T-helper 22 cell (primary cell): ENCODE measurements at regions not wholly inside any gene's neighbourhood (a gene's known extent, or its start where the extent isn't known, plus 50 kb on each side); places are given as distances from the start of the nearest gene placed in this dataset.

ENCODE experiments used
- DNase-seq: peaks from one replicate; pipeline ENCODE4 v3.0.0-alpha.2; 2020; ENCODE audit warnings: low read depth

DNA sequence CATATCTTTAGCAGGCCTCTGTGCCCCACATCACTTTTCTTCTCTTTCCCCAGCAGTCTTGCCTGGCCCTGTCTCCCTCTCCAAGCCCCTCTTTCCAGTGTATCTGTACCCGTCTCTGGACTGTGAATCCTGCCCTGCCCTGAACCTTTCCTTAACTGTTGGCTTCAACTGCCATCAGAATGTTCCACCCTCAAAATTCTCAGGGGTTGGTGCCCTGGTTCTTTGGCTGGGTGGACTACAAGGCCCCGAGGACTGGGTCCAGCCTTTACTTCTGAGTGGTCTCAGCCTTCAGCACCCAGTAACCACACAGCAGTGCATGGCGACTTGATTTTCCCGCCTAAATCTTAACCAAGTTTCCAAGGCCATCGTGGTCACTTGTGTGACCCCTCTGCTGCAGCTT, 333.5 kb upstream of the RGMA start:
- DNase-seq: no peak

DNA sequence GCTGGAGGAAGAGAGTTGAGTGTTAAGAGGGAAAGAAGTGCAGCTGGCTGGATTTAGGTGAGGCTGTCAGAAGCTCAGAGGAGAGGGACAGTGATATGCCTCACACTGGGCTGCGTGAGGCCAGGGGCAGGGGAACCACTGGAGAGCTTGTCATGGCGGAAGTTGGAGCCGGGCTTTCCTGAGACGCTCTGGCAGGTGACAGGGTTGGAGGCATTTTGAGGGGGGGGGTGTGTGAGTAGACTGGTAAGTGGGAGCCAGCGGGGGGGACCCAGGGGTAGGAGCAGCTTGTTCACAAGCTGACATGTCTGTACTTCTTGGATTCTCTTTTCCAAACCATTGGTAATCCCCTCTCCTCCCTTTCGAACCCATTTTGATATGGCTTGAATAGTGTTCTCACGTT, 331.5 kb upstream of the RGMA start:
- DNase-seq: no peak

DNA sequence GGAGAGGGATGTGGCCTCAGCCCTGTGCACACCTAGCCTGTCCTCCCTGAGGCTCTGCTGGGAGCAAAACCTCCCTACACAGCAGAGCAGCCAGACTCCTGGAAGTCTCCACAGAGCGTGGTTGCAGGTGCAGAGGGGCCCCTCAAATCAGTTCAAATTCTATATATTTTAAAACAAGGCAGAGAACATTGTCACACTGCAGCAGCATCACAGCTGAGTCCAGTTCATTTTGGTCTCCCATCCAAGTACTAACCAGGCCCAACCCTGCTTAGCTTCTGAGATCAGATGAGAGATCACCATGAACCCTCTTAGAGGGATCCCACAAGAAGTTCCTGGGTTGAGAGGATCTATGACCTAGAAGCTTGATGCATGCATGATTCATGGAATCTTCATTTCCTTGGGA, 331.0 kb upstream of the RGMA start:
- DNase-seq: no peak

DNA sequence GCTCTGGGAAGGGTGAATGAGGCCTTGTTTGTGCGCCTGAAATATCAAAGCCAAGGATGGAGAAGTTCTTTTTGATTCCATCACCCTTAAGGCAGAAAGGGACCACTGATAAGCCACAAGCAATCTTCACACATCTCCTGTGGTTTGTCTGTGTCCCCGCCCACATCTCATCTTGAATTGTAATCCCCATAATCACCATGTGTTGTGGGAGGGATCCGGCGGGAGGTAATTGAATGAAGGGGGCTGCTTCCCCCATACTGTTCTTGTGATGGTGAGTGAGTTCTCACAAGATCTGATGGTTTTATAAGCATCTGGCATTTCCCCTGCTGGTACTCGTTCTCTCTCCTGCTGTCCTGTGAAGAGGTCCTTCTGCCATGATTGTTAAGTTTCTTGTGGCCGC, 329.6 kb upstream of the RGMA start:
- DNase-seq: no peak

DNA sequence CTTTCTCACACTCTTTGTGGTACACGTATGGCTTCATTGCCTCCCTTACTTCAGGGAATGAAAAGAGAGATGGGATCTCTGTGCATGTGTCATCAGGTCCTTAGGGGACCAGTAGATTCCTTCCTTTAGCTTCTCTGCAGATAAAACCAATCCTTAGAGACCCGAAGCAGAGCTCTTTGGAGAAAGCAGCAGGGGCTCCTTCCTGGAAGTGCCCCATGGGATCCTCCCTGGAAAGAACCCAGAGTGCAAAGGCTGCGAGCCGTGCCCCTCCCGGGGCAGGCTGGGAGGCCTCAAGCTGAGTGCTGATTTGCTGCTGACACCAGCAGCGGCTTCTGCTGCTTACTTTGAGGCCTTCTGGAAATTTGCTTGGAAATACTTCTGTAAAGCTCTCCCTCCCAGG, 328.6 kb upstream of the RGMA start:
- DNase-seq: no peak

DNA sequence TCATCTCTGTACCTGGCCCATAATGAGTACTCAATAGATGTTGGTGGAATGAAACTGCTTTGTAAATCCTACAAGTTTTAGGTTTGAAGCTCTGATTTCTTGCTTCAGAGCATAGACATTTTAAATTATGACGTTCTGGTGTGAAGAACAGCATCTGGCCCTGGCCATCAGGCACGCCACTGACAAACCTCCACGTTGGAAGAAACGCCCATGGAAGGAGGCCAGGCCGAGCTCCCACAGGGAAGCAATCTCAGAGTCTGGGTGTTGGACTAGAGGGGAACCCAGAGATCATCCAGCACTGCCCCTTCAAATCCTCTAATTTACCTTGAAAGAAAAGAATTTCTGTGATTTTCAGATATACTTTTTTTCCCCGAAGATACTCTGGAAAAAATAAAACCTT, 328.1 kb upstream of the RGMA start:
- no peak for DNase-seq

DNA sequence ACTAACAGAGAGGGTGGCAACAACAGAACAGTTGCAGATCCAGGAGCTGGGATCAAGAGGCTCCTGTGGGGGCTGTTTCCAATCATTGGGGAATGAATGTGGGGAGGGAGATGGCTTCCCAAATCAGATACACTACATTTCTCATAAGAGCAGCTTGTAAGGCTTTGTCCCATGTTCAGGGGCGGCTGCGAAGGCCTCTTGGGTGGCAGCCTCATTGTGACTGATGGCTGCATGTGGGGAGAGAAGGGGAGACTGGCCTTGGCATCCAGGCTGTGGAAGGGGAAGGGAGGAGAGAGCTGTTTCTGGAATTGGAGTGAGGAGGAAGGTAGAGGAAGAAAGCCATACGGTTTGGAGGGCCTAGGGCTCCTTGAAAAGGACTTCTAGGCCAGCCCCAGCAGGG, 326.6 kb upstream of the RGMA start:
- no peak for DNase-seq

DNA sequence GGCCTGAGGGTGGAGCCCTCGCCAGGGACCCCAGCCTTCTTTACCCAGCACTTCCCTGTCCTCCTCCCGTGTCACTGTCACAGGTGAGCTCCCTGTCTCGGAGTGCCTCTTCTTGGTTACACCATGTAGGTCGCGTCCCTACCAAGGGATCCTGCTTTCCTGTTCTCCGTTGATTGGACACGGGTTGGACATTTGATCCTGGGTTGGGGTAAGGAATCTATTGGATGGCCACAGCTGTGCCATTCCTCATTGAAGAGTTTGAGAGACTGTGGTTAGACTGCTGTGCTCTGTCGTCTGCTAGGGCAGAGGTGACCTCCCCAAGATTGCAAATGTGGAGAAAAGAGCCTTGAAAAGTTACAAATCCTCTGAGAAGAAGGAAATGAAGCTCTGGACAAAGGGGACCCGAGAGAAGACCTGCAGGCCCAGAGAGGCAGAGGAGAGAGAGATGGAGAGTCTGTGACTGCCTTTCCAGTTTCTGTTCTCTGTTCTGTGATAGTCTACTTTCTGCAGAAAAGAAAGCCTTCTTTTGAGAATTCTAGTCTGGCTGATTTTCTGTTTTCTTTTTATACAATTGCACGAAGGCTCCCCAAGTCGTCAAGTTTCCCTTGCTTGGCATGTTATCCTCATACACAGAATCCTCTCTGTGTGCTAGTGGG, 325.7 kb upstream of the RGMA start:
- DNase-seq: no peak

DNA sequence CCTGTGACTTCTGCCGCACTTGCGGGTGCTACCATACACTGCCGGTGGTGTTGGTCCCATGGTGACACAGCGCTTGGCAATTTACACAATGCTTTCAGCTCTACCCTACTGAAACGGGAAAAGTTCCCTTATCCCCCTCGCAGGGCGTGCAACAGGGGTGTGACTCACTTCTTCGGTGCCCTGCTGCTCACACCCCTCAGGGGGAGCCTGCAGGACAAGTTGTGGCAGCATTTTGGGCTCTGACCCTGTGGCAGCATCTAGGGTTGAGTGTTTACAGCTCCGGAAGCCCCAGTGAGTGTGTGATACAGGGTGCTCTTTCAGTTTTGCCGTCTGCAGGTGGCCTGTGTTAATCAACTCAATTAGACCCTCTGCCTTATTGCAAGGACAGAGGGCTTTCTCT, 324.7 kb upstream of the RGMA start:
- no peak for DNase-seq

DNA sequence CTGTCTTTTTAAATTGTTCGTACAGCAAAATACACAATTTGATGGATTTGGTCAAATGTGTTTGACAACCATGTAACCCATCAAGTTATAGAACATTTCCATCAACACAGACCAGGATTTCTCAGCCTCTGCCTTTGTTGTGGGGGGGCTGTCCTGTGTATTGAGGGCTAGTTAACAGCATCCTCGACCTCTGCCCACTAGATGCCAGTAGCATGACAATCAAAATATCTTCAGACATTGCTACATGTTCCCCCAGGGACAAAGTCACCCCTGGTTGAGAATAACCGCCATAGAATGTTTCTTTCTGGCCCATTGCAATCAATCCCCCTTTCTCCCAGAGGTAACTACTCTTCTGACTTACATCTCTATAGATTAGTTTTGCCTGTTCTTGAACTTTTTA, 310.1 kb upstream of the RGMA start:
- no peak for DNase-seq

DNA sequence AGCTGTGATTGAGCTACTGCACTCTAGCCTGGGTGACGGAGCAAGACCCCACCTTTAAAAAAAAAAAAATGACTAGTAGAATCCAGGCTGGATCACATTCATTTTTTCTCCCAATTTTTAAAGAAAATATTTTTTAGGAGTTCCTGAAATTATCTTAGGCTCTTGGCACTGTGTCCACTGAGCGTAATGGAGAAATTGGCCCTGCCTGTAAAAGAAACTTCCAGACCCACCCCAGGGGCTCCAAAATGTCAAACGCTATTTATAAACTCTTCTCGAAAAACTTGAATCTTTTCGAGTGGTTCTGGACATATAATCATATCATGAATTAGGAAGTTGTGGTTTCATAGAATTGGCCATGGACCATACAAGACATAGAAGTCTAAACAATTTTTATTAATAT, 300.2 kb upstream of the RGMA start:
- DNase-seq: no peak

DNA sequence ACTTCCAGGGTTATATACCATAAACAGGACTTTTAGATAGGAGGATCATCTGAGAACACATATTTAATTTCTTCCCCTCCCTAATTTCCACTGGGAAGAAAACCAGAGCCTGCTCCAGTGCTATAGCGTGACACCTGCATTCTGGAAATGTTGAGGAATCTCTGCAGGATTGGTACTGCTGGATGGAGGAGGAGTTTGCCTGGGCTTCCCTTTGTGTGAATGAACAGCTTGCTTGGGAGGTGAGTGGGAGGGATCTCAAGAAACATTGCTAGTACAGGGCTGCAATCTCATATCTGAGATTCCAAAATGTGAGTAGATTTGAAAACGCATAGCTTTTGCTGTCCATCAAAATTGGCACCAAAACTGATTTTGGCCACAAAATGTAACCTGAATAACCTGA, 295.9 kb upstream of the RGMA start:
- no peak for DNase-seq

DNA sequence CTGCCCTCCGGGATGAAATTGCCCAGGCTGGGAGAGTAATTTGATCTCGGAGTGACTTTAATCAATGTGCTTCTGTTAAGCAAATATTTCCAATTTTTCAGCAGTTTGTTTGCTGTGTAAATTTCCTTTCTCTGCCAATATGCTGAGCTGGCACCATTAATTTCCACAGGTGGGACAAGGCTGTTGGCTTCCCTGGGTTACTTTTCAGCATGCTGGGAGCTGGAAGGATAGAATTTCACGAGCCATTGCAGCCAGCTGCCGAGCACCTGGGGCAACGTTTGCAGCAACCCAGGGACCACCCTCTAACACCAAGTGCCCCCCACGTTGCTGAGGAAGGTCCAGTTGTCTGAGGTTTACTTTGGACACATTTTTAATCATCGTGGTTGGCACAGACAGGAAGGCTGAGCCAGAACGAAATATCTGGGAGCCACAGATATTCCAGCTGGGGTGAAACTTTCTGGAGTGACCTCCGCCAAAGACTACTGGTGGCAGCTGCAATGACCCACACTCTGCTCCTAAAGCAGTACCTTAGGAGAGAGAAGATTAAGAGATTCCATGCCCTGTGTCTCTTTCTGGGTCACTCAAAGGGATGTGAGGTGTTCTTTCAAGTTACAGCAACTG, 293.3 kb upstream of the RGMA start:
- no peak for DNase-seq

DNA sequence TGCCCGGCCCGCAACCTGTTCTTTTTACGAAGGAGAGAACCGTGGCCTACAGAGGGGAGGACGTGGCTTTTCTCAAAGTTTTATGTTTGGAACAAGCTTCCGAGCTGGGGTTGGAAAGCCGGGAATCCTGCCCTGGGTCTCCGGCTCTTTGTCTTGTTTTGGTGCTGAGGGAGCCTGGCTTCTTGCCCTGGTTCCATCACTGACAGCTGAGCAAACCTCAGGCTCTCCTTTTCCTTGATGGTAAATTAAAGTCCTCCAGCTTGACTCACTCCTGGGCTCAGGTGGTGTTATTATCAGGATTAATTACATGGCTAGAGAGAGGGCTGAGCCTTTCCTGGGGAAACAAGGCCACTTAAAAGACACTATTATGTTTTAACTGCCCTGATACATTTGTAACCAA, 289.5 kb upstream of the RGMA start:
- no peak for DNase-seq

DNA sequence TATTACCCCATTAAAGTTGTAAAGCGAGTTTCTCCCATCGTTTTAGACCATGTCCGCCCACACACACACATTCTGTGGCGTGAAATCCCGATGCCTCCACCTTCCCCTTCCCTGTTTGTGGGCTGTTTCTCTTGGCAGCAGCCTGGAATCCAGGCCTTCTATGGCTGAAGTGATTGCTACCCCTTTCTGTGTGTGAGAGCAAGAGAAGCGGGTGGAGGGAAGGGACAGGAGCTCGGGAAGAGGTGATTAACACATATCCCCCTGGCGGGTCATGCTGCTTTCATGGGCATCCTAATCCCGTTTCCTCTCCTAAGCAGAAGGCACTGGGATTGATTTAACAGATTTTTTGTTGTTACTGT, 283.8 kb upstream of the RGMA start:
- no peak for DNase-seq

DNA sequence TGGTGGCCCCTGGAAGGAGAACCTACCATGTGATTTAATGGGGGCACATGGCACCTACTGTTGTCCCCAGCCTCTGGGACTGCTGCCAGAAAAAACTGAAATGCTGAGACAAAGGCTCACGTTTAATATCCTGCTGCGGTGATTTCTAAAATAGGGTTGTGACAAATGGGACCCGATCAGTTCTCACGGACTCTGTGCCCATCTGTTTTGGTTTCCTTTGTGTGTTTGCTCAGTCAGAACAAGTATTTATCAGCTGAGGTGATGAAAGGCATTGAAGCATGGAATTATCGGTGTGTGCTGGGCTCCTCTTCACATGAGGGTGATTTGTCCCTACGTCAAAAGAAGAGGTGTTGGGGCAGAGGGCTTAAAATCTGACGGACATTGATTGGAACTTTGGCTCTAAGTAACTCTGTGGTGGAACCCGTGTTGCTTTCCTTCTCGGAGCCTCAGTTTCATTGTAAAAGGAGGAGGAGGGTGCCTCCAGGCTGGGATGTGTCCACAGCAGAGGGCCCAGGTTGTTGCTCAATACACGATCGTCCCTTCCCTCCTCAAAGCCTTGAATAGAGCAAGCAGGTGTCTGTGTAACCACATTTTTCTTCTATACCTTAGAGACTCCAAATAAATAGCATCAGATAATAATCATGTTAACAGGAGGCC, 283.3 kb upstream of the RGMA start:
- no peak for DNase-seq

DNA sequence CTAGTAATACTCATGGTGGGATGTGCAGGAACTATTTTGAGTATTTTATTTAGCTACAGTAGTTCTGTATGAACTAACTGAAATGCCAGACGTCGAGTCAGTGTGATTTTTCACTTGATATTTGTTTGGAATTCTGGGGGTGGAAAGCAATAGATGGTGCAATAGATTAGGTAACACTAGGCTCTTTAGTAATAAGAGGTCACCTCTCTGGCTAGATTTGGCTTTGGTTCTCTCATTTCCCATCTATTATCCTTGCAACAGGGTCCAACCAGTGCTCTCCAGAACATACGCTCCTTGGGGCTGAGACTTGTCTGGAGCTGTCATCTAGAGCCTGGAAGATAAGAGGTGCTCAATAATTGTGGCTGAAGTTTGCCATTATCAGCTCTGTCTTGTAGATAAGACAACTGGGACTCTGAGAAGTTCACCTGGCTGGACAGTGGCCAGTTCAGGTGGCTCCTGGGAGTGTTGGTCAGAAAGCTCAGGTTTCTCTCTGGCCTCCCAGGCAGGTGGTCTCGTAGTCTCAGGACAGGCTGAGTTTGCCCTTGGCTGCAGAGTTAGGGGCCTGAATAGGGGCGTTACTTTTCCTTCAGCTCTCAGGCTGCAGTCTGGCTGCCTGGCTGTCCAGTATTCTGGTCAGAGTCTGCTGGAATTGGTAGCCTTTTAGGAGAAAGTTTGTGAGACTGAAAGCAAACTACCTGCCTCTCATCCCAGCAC, 277.5 kb upstream of the RGMA start:
- no peak for DNase-seq

DNA sequence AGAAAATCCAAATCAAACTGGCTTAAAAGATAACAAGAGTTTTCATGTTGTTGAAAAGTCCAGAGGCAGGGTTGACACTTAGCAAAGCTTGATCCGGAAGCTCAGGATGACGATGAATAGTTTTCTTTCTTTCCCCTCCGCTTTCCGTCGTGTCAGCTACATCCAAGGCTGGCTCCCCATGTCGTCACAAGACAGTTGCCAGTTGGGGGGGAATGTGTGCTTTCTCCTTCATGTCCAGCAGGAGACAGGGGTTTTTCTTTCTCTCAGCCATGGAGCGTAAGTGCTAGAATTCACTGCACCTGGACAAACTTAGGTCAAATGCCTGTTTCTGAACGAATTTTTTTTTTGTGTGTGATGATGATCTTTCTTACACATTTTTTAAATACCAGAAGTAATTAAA, 273.8 kb upstream of the RGMA start:
- no peak for DNase-seq

DNA sequence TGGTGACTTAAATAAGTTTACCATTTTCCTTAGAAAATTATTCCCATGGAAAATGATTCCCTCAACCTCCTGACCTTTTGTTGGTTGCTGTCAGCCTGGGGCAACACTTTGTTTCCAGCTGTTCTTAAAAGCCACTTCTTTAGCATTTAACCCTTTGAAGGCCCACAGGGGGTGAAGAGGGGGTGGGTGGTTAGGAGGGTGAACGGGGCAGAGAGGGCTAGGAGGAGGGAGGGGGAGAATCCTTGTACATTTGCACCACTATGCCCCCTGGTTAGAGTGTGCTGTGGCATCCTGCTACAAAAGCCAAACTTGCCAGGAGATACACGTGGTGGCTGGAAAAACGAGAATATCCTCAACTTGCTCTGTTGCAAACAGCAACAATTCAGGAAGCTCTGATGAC, 273.2 kb upstream of the RGMA start:
- DNase-seq: no peak

DNA sequence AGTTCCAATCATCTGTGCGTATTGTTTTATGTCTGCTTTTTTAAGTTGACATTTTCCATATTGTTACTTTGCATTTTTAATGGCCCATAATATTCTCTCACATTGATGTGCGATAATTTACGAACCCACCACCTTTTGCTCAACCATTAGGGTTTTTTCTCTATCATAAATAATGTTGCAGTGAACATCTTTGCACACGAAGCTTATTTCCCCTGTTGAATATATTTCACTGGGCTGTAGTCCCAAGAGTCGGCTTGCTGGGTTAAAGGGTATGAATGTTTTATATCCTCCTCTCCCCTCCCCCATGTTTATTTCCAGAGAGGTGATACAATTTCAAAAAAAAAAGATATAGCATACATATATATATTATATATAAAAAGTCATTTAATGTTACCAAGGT, 272.7 kb upstream of the RGMA start:
- no peak for DNase-seq

DNA sequence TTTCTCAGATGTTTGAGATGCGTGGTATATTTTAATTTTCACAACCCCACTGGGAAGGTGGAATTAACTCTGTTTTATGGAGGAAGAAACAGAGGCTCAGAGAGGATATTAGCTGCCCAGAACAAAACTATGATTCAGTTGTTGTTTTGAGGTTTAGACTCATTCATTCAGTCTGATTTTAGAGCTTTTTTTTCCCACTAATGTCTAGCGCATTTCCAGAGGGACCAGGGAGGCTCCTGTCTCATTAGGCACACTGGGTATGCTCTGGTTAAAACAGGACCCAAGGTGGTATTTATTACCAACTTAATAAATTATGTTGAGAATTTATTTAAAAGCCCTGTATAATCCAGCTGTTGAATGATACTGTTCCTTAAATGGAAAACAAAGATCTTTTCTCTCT, 272.0 kb upstream of the RGMA start:
- no peak for DNase-seq

DNA sequence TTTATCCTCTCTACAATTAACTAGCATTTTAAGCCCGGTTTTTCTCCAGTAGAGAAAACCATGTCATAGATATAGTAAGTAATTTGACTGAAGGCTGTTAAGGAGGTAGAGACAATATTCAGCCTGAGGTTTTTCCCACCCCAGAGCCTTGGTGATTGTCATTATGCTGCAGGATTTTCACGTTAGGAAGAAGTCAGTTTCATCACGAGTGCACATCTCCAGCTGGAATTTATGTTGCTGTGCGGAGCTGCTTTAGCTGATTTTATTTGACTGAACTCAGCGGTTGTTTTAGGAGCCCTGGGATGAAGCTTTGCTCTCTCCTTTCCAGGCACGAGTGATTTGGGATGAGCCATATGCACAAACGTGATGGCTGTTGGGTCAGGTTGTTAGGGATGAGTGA, 271.3 kb upstream of the RGMA start:
- DNase-seq: no peak

DNA sequence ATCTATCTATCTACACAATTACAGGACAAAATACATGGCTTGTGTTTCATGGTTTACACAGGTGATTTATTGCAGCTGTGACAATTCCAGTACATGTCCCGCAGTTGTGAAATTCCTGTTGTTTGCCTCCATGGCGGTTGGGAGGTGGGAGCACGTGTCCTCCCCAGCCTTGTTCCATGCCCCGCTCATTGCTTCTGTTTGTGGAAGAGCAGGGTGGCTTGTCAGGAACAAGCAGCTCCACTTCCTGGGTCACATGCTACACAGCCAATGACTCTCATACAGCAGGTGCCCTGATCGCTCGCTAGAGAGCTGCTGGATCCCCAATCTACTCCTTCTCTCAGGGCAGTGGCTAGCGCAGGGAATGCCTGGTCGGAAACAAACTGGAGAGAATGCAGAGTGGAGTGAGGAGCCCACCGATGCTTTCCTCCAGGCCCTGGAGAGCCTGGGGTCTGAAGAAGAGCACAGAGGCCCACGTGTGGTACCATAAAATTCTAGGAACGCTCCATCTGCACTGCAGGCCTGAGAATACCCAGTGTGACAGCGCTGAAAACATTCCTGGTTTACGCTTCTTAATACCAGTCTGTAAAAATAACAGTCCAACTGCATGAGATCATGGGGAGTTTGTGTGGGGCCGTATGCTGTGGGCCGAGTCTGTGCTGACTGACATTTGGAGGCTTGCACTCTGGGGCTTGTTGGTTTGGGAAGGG, 270.6 kb upstream of the RGMA start:
- no peak for DNase-seq
